Lower leg skin (tissue), 3 donors: ENCODE measurements at regions not wholly inside any gene's neighbourhood (a gene's known extent, or its start where the extent isn't known, plus 50 kb on each side); places are given as distances from the start of the nearest gene placed in this dataset.

Experiments used
- CTCF ChIP-seq, 3 donors: fragments of 450-650 bp; IDR thresholded peaks; one replicate each; pipeline ENCODE4 v1.5.1; 2016; ENCODE audit warnings: antibody characterized with exemption in 3 of 3, mild to moderate bottlenecking in 3 of 3, moderate library complexity in 2 of 3
- POLR2A ChIP-seq, 2 donors: fragments of 450-650 bp; IDR thresholded peaks; one replicate each; pipeline ENCODE4 v1.6.1; 2016 to 2017; ENCODE audit warnings: antibody characterized with exemption in 2 of 2, mild to moderate bottlenecking in 1 of 2, moderate library complexity in 1 of 2

DNA sequence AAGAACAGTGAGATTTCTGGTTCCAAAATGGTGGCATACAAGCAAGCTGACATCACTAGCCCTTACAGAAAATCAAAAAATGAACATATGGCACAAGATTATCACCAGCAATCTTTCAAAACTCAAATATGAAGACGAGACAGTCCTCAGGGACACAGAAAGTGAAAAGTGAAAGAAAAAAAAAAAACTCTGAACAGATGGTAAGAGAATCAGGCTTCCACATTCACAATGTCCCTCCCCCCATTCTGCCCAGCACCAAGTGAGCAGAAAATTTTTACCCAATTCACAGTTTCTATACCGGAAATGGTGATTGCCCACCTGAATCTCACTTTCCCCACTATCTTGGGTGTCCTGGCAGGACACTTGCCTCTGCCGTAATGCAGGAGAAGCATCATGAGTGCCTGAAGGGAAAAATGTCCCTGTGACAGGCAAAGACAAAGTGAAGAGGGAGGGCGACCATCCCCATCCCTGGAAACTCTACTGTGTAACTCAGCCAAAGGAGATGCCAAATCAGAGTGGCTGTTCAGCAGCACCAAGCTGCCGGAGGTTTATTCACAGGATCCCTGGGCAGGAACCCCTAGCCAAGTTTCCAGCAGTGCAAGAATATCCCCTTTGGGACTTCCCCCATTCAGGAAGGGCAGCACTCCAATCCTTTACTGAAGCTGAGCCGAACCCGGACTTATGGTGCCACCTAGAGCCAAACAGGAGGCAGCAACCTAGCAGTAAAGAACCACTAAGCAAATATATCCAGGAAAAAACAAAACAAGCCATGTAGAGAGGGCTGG lies 312.2 kb downstream of the LRATD1 start:
- TF ChIP-seq CTCF (IDR thresholded peaks at IDR 0.05) (no peak), POLR2A (IDR thresholded peaks at IDR 0.05) (no peak)
